ENCODE measurements at regions not wholly inside any gene's neighbourhood (a gene's known extent, or its start where the extent isn't known, plus 50 kb on each side); places are given as distances from the start of the nearest gene placed in this dataset.
"Not testable (repeated sequence)": the region's sequence is repeated elsewhere in the genome, so short reads cannot be mapped to it uniquely, and the experiment has no call there.

DNA sequence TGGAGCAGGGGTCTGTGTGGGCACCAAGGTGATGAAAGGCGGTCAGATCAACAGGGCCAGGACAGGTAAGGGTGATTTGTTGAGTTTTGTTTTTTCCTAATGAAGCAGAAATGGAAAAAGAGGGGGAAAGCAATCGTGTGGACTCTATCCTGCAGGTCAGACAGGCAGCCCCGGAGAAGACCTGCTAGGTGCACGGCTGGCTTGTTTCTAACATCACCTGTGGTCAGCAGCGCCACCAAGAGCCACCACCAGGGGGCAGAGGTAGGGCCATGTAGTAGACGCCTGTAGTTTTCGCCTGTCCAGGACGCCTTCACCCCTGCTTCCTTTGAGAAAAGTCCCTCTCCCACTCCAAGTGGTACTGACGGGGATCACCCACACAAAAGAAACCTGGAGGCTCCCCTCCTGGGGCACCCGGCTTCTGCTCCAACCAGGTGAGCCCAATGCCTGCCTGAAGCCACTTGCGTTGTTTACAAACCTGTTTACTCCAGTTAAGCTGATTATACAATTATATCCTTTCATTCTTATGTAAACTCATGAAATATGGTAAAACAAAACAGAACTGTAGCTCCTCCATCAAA lies 54.2 kb upstream of the SEC14L1 start:
- DNase-seq (ENCODE audit: low spot score) = peak; percentile 86

DNA sequence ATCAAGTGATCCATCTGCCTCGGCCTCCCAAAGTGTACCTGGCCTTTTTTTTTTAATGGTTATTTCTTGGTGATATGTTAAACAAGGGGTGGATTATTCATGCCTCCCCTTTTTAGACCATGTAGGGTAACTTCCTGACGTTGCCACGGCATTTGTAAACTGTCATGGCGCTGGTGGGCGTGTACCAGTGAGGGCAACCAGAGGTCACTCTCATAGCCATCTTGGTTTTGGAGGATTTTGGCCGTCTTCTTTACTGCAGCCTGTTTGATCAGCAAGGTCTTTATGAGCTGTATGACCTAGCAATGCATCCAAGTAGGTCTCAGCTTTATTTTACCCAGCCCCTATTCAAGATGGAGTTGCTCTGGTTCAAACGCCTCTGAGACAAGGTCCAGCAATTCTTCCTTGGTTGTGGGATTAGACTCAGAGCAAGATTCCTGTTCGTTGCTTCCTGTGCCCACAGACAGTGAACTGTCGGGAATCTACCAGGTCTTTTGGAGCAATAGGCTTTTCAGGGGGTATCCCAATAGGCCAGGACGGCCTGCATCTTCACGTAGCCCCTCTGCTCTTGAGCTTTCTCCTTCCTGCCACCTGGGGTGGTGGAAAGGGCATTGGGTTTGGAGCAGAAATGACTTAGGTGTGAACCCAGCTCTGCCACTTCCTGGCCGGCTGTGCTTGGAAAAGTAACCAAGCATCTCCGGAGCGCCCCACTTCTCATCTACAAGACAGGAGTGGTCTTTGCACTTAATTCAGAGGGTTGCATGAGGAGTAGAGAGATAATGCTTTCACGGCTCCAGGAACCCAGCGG lies 52.9 kb upstream of the SEC14L1 start:
- DNase-seq (ENCODE audit: low spot score) = no peak

DNA sequence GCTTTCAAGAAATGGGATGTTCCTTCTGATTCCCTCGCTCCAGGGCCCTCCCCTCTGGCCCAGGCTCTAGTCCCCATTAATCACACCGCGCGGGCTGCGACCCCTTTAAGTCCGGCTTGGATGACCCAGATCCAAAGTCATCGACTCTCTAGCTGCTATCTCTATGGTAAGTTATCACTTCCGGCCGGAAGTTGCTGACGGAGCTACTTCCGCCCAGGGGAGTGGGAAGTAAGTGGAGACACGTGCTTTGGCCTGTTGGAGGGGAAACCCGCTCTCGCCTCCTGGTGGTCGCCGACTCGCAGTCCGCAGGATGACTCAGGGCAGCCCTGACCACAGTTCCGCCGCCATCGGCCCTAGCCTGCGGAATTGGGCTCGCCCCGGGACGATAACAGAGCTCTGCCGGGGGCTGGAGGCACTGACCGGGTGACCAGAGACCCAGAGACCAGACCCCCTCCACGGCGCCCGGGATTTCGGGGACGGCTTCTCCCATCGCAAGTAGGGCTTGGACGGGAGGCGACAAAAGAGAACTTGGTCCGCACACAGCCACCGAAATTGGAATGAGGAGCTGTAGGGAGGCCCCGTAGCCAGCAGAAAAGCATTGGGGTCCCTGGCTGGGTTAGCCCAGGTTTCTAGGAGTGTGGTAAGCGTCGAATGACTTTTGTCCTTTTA lies 52.2 kb upstream of the SEC14L1 start:
- DNase-seq (ENCODE audit: low spot score) = peak; percentile 97

DNA sequence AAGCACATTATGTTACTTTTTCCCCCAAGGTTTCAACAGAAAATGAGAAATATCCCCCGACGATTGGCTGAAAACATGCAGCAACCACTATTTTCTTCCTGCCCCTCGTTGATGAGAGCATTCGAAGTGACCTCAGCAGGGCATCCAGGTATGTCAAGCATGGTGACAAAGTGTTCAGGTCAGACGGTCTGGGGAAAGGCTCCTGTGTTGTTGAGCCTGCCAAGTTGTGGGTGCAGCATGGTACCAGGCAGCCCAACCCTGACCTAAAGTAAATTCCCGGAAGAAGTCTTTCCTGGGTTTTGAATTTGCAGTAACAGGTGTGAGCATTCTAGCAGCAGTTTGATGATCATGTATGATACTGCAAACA lies 51.7 kb upstream of the SEC14L1 start:
- DNase-seq (ENCODE audit: low spot score) = no peak

DNA sequence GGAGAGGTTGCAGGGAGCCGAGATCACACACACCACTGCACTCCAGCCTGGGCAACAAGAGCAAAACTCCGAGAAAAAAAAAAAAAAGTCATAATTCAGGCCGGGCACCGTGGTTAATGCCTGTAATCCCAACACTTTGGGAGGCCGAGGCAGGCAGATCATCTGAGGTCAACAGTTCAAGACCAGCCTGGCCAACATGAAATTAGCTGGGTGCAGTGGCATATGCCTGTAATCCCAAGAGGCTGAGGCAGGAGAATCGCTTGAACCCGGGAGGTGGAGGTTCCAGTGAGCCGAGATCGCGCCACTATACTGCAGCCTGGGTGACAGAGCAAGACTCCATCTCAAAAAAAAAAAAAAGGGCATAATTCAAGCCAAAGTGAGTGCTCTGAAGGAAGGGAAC lies 50.8 kb upstream of the SEC14L1 start:
- not testable (repeated sequence) for DNase-seq (ENCODE audit: low spot score)

DNA sequence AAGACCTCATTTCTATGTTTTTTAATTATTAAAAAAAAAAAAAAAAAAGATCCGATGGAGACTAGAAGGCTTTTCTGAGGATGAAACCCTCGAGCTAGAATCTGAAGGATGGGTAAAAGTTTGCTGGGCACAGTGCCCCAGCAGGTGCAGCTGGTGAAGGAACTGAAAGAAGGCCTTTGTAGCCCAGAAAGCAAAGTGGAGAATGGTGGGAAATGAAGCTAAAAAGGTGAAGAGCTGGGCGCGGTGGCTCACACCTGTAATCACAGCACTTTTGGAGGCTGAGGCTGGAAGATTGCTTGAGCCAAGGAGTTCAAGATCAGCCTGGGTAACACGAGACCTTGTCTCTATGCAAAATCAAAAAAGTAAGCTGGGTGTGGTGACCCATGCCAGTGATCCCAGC lies 50.3 kb upstream of the SEC14L1 start:
- DNase-seq (ENCODE audit: low spot score) = no peak

Data from A172 (cell line).